Dedifferentiated amniotic fluid mesenchymal stem cell (primary cell): ENCODE measurements at regions not wholly inside any gene's neighbourhood (a gene's known extent, or its start where the extent isn't known, plus 50 kb on each side); places are given as distances from the start of the nearest gene placed in this dataset.

Experiments used
- DNase-seq: peaks from one replicate; pipeline ENCODE4 v3.0.0-alpha.2; 2016; ENCODE audit errors: extremely low spot score

GRCh38 chr10:14391342-14391741 lies 60.6 kb upstream of the FRMD4A start:
- DNase-seq = no peak

GRCh38 chr10:14389981-14390590 lies 59.4 kb upstream of the FRMD4A start:
- no peak for DNase-seq

DNA sequence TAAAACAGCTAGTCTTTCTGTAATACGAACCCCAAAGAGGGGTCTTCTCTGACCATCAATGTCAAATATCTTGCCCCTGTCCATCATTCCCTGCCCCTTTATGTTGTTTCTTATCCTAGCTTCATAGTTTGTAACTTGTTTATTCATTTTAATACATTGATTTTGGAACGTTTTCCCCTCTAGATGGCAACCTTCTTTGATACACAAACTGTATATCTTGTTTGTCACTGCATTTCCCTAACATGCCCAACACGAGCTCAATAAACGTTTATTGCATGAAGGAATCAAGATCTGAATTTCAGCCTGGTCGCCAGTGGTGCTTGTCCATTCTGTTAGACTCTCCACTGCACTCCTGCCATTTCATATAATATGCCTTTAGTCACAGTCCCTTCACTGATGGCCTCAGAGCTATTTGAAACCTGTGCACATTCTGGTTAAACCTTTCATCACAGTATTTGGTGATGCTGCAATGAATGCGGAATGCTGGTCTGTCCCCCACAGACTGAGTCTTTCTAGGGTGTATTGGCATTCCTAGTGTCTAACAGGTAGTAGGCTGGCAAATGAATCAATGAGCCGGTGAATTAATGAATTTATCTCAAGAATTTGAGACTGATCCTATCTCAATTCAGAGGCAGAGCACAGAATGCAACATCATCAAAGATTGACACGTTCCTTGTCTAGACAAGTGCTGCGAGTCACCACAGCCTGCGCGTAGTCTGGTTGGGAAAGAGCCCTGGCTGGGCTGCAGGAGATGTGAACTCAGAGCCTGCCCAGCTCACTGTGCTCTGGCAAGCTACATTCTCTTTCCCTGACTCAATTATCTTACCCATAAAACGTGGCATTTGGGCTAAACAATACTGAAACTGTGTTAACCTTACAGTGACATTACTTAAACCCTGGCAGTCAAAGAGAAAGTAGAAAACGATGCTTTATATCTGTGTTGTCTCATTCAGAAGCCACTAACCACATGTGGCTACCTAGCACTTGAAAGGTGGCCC lies 55.2 kb upstream of the FRMD4A start:
- DNase-seq = peak; percentile 52

- DNase-seq = no peak
Measured at GRCh38 chr10:14384915-14385314, 54.2 kb upstream of the FRMD4A start.

GRCh38 chr10:14384116-14384730 lies 53.5 kb upstream of the FRMD4A start:
- DNase-seq = no peak

- no peak for DNase-seq
Measured at GRCh38 chr10:14383266-14383665, 52.5 kb upstream of the FRMD4A start.

DNA sequence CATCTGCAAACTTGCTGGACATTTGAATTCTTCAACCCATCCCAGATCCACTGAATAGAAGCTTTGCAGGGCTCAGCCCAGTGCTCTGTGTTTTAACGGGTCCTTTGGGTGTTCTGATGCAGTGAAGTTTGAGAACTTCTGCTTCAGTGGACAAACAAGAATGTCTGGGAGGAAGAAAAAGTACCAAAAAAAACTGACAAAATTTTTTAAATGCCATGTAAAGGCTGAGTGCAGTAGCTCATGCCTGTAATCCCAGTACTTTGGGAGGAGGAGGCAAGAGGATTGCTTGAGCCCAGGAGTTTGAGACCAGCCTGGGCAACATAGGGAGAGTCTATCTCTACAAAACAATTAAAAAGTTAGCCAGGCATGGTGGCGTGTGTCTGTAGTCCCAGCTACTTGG lies 51.8 kb upstream of the FRMD4A start:
- no peak for DNase-seq

DNA sequence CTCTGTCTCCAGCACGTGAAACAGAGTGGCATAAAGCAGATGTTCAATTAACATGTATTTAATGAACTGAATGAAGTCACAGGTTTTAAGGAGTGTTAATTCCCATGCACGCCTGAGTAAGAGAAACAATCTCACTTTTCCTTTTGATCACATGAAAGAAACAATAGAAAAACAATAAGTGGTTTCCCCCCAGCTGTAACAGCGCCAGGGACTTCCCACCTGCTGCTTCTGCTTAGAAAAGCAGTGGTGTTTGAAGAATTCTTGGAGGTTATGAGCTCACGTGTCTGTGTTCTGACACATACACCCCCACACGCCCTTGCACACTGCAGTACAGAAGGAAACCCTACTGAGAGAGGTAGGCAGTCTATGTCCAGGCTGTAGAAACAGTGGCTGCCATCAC lies 51.3 kb upstream of the FRMD4A start:
- no peak for DNase-seq

DNA sequence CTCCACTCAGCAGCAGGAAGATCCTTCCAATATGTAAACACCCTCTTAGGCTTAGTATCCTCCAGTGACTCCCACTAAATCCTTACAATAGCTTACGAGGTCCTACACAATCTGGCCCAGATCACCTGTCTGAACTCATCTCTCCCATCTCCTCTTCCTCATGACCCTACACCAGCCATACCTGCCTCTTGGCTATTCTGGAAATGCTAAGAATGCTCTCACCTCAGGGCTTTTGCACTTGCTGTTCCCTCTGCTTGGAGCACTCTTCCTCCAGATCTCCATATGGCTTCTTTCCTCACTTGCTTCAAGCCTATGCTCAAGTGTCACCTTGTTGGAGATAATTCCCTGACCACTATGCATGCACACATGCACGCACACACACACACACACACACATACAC lies 50.8 kb upstream of the FRMD4A start:
- DNase-seq = no peak

- no peak for DNase-seq
Measured at GRCh38 chr10:14380746-14381145, 50.0 kb upstream of the FRMD4A start.
